Vagina (tissue), 2 donors: ENCODE measurements at regions not wholly inside any gene's neighbourhood (a gene's known extent, or its start where the extent isn't known, plus 50 kb on each side); places are given as distances from the start of the nearest gene placed in this dataset.

Experiments
- DNase-seq, 2 donors: peaks; one replicate each; pipeline ENCODE4 v3.0.0-alpha.2; 2017; ENCODE audit errors: extremely low spot score in 2 of 2
- H3K27ac ChIP-seq: fragments of 200-600 bp; sonication (generic); one replicate; pipeline ENCODE4 v1.5.1; 2019
- H3K27me3 ChIP-seq: fragments of 200-600 bp; sonication (generic); one replicate; pipeline ENCODE4 v1.5.1; 2019
- H3K36me3 ChIP-seq, 2 donors: fragments of 200-600 bp; sonication (generic); one replicate each; pipeline ENCODE4 v1.5.1; 2017 to 2019
- H3K4me1 ChIP-seq: fragments of 200-600 bp; sonication (generic); one replicate; pipeline ENCODE4 v1.5.1; 2019
- H3K4me3 ChIP-seq, 2 donors: fragments of 200-600 bp; sonication (generic); 1 replicate in 1 of 2; 2 replicates in 1 of 2; pipeline ENCODE4 v1.5.1; 2016 to 2019
- H3K9me3 ChIP-seq: fragments of 200-600 bp; sonication (generic); one replicate; pipeline ENCODE4 v1.5.1; 2019
- CTCF ChIP-seq, 3 experiments: fragments of 450-650 bp in 2 of 3; fragments of 200-600 bp in 1 of 3; sonication (generic) in 1 of 3; IDR thresholded peaks; one replicate each; pipeline ENCODE4 v1.5.1; 2017 to 2019; ENCODE audit warnings: antibody characterized with exemption in 3 of 3, mild to moderate bottlenecking in 2 of 3, moderate library complexity in 2 of 3
- POLR2A ChIP-seq, 2 donors: fragments of 450-650 bp; IDR thresholded peaks; one replicate each; pipeline ENCODE4 v1.6.1; 2017; ENCODE audit warnings: antibody characterized with exemption in 2 of 2, mild to moderate bottlenecking in 2 of 2, moderate library complexity in 2 of 2
- POLR2AphosphoS5 ChIP-seq, 2 donors: sonication (generic); formaldehyde crosslinking; IDR thresholded peaks; one replicate each; pipeline ENCODE4 v1.9.0; 2017; ENCODE audit warnings: antibody characterized with exemption in 2 of 2, mild to moderate bottlenecking in 2 of 2, low read depth in 1 of 2; ENCODE audit not compliant: insufficient read depth in 1 of 2
- intact Hi-C: fragments of 100-400 bp; cut with DNase I; formaldehyde crosslinking; loops from one replicate; pipeline ENCODE4 v1.15.1; 2023

GRCh38 chr13:80510686-80511085 is 169.8 kb upstream of the SPRY2 start:
- intact Hi-C loops: no loop called here

GRCh38 chr13:80509264-80509663 is 168.3 kb upstream of the SPRY2 start:
- intact Hi-C loops: no loop called here
- no peak for DNase-seq
- H3K36me3 ChIP-seq: no peaks in the 10 kb centered on the region
- no peaks in the 10 kb centered on the region for H3K9me3 ChIP-seq
- no peak overlapping the region for H3K4me3 ChIP-seq
- H3K4me1 ChIP-seq: no peaks in the 10 kb centered on the region
- H3K27me3 ChIP-seq: no peaks in the 10 kb centered on the region
- TF ChIP-seq POLR2AphosphoS5 (IDR thresholded peaks at IDR 0.05; ENCODE audit: insufficient read depth in 1 of 2, low read depth in 1 of 2): no peak
- TF ChIP-seq CTCF (IDR thresholded peaks at IDR 0.05): no peak
- no peak for TF ChIP-seq POLR2A (IDR thresholded peaks at IDR 0.05)
- H3K27ac ChIP-seq: no peak overlapping the region

More at GRCh38 chr13:80510686-80511085, 169.8 kb upstream of the SPRY2 start:
- no peak for DNase-seq
- Histone ChIP-seq H3K36me3 (no peaks in the 10 kb centered on the region), H3K27me3 (no peaks in the 10 kb centered on the region), H3K9me3 (no peaks in the 10 kb centered on the region), H3K4me3 (no peak overlapping the region), H3K27ac (no peak overlapping the region), H3K4me1 (no peaks in the 10 kb centered on the region)
- TF ChIP-seq POLR2A (IDR thresholded peaks at IDR 0.05): no peak
- TF ChIP-seq CTCF (IDR thresholded peaks at IDR 0.05): no peak
- TF ChIP-seq POLR2AphosphoS5 (IDR thresholded peaks at IDR 0.05; ENCODE audit: insufficient read depth in 1 of 2, low read depth in 1 of 2): no peak

GRCh38 chr13:80508031-80508430 is 167.1 kb upstream of the SPRY2 start:
- Histone ChIP-seq H3K9me3 (no peaks in the 10 kb centered on the region), H3K4me1 (no peaks in the 10 kb centered on the region), H3K27ac (no peak overlapping the region), H3K36me3 (no peaks in the 10 kb centered on the region), H3K4me3 (no peak overlapping the region), H3K27me3 (no peaks in the 10 kb centered on the region)
- no peak for DNase-seq
- intact Hi-C loops: no loop called here
- no peak for TF ChIP-seq CTCF (IDR thresholded peaks at IDR 0.05)
- TF ChIP-seq POLR2A (IDR thresholded peaks at IDR 0.05): no peak
- TF ChIP-seq POLR2AphosphoS5 (IDR thresholded peaks at IDR 0.05; ENCODE audit: insufficient read depth in 1 of 2, low read depth in 1 of 2): no peak

- Histone ChIP-seq H3K36me3 (no peaks in the 10 kb centered on the region), H3K27me3 (no peaks in the 10 kb centered on the region), H3K4me3 (no peak overlapping the region), H3K27ac (no peak overlapping the region), H3K4me1 (no peaks in the 10 kb centered on the region), H3K9me3 (no peaks in the 10 kb centered on the region)
- no peak for DNase-seq
- TF ChIP-seq CTCF (IDR thresholded peaks at IDR 0.05) (no peak), POLR2A (IDR thresholded peaks at IDR 0.05) (no peak), POLR2AphosphoS5 (IDR thresholded peaks at IDR 0.05; ENCODE audit: insufficient read depth in 1 of 2, low read depth in 1 of 2) (peak in 1 of 2 donors; percentile 9)
- intact Hi-C loops: no loop called here
Measured at GRCh38 chr13:80504453-80504852, 163.5 kb upstream of the SPRY2 start.

- no peak overlapping the region for H3K4me3 ChIP-seq
- intact Hi-C loops: no loop called here
- no peak overlapping the region for H3K27ac ChIP-seq
- no peaks in the 10 kb centered on the region for H3K27me3 ChIP-seq
- TF ChIP-seq POLR2A (IDR thresholded peaks at IDR 0.05) (no peak), CTCF (IDR thresholded peaks at IDR 0.05) (no peak)
- no peaks in the 10 kb centered on the region for H3K4me1 ChIP-seq
- H3K9me3 ChIP-seq: no peaks in the 10 kb centered on the region
- no peak for DNase-seq
- no peaks in the 10 kb centered on the region for H3K36me3 ChIP-seq
Measured at GRCh38 chr13:80502359-80502758, 161.4 kb upstream of the SPRY2 start.
